ENCODE measurements at regions not wholly inside any gene's neighbourhood (a gene's known extent, or its start where the extent isn't known, plus 50 kb on each side); places are given as distances from the start of the nearest gene placed in this dataset.
"Not testable (repeated sequence)": the region's sequence is repeated elsewhere in the genome, so short reads cannot be mapped to it uniquely, and the experiment has no call there.

DNA sequence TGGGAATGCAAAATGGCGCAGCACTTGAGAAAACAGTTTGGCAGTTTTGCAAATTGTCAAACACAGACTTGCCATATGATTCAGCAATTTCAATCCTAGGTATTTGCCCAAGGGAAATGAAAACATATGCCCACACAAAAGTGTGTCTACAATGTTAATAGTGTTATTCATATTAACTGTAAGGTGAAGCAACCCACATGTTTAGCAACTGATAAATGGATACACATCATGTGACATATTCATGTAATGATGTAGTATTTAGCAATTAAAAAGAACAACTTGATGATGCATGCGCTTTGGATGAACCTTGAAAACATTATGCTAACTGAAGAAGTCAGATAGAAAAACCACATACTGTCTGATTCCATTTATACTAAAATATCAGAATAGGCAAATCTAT lies 539.0 kb upstream of the PPP2R3A start:
- H3K4me2 ChIP-seq (ENCODE audit: low read depth, low read length, poor library complexity, severe bottlenecking): no peak overlapping the region
- no peaks in the 10 kb centered on the region for H3K4me1 ChIP-seq (ENCODE audit: insufficient read depth, low read length, poor library complexity, severe bottlenecking)
- H3K9ac ChIP-seq (ENCODE audit: low read depth, low read length, poor library complexity, severe bottlenecking): no peak overlapping the region
- TF ChIP-seq EZH2phosphoT487 (IDR thresholded peaks at IDR 0.05; ENCODE audit: borderline replicate concordance): no peak
- TF ChIP-seq CTCF (conservative IDR thresholded peaks at IDR 0.05; ENCODE audit: low read length): no peak
- no peaks in the 10 kb centered on the region for H3F3A ChIP-seq (ENCODE audit: low read depth)
- no peak overlapping the region for H2AFZ ChIP-seq (ENCODE audit: low read length)
- H3K79me2 ChIP-seq (ENCODE audit: insufficient read depth, low read length): no peaks in the 10 kb centered on the region
- H3K9me3 ChIP-seq (ENCODE audit: insufficient read depth, low read depth, low read length): no peaks in the 10 kb centered on the region; the same call in 1 of the 2 replicates
- H3K36me3 ChIP-seq (ENCODE audit: insufficient read depth, low read length): no peaks in the 10 kb centered on the region
- H3K4me3 ChIP-seq (ENCODE audit: low read length, poor library complexity, severe bottlenecking): no peak overlapping the region
- H3K9me2 ChIP-seq (replicated peaks; ENCODE audit: low read depth, low read length): no peaks in the 10 kb centered on the region
- H3K27me3 ChIP-seq (ENCODE audit: insufficient read depth, low read length, poor library complexity, severe bottlenecking): no peaks in the 10 kb centered on the region
- no peaks in the 10 kb centered on the region for H4K20me1 ChIP-seq (ENCODE audit: insufficient read depth, low read length, poor library complexity, severe bottlenecking)

DNA sequence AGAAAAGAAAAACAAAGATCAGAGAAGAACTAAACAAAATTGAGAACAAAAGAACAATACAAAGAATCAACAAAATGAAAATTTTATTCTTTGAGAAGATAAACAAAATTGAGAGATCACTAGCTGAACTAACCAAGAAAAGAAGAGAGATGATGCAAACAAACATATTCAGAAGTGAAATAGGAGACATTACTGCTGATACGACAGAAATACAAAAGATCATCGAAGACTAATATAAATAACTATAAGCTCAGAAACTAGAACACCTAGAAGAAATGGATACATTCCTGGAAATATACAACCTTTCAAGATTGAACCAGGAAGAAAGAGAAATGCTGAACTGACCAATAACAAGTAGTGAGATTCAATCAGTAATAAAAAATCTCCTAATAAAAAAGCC lies 533.1 kb upstream of the PPP2R3A start:
- no peak overlapping the region for H3K4me3 ChIP-seq (ENCODE audit: low read length, poor library complexity, severe bottlenecking)
- no peak for TF ChIP-seq CTCF (conservative IDR thresholded peaks at IDR 0.05; ENCODE audit: low read length)
- no peak for TF ChIP-seq EZH2phosphoT487 (IDR thresholded peaks at IDR 0.05; ENCODE audit: borderline replicate concordance)
- H3K9ac ChIP-seq (ENCODE audit: low read depth, low read length, poor library complexity, severe bottlenecking): no peak overlapping the region
- H3K79me2 ChIP-seq (ENCODE audit: insufficient read depth, low read length): no peaks in the 10 kb centered on the region
- no peaks in the 10 kb centered on the region for H3K9me2 ChIP-seq (replicated peaks; ENCODE audit: low read depth, low read length)
- H3K4me2 ChIP-seq (ENCODE audit: low read depth, low read length, poor library complexity, severe bottlenecking): no peak overlapping the region
- no peaks in the 10 kb centered on the region for H4K20me1 ChIP-seq (ENCODE audit: insufficient read depth, low read length, poor library complexity, severe bottlenecking)
- no peaks in the 10 kb centered on the region; the same call in 1 of the 2 replicates for H3K9me3 ChIP-seq (ENCODE audit: insufficient read depth, low read depth, low read length)
- no peak overlapping the region for H2AFZ ChIP-seq (ENCODE audit: low read length)
- H3K4me1 ChIP-seq (ENCODE audit: insufficient read depth, low read length, poor library complexity, severe bottlenecking): no peaks in the 10 kb centered on the region
- no peaks in the 10 kb centered on the region for H3K36me3 ChIP-seq (ENCODE audit: insufficient read depth, low read length)
- no peaks in the 10 kb centered on the region for H3F3A ChIP-seq (ENCODE audit: low read depth)
- no peaks in the 10 kb centered on the region for H3K27me3 ChIP-seq (ENCODE audit: insufficient read depth, low read length, poor library complexity, severe bottlenecking)

DNA sequence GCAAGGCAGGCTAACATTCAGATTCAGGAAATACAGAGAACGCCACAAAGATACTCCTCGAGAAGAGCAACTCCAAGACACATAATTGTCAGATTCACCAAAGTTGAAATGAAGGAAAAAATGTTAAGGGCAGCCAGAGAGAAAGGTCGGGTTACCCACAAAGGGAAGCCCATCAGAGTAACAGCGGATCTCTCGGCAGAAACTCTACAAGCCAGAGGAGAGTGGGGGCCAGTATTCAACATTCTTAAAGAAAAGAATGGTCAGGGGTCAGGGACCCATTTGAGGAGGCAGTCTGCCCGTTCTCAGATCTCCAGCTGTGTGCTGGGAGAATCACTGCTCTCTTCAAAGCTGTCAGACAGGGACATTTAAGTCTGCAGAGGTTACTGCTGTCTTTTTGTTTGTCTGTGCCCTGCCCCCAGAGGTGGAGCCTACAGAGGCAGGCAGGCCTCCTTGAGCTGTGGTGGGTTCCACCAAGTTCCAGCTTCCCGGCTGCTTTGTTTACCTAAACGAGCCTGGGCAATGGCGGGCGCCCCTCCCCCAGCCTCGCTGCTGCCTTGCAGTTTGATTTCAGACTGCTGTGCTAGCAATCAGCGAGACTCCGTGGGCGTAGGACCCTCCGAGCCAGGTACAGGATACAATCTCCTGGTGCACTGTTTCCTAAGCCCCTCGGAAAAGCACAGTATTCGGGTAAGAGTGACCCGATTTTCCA lies 526.5 kb upstream of the PPP2R3A start:
- H3K4me3 ChIP-seq (ENCODE audit: low read length, poor library complexity, severe bottlenecking); H3K4me2 ChIP-seq (ENCODE audit: low read depth, low read length, poor library complexity, severe bottlenecking); H3K4me1 ChIP-seq (ENCODE audit: insufficient read depth, low read length, poor library complexity, severe bottlenecking); H3K27me3 ChIP-seq (ENCODE audit: insufficient read depth, low read length, poor library complexity, severe bottlenecking); H4K20me1 ChIP-seq (ENCODE audit: insufficient read depth, low read length, poor library complexity, severe bottlenecking); H3K9me2 ChIP-seq (replicated peaks; ENCODE audit: low read depth, low read length); H3K79me2 ChIP-seq (ENCODE audit: insufficient read depth, low read length); H2AFZ ChIP-seq (ENCODE audit: low read length); H3F3A ChIP-seq (ENCODE audit: low read depth); H3K36me3 ChIP-seq (ENCODE audit: insufficient read depth, low read length); H3K9me3 ChIP-seq (ENCODE audit: insufficient read depth, low read depth, low read length); H3K9ac ChIP-seq (ENCODE audit: low read depth, low read length, poor library complexity, severe bottlenecking): not testable (repeated sequence)

GRCh38 chr3:135439632-135440031 lies 525.9 kb upstream of the PPP2R3A start:
- H3K4me2 ChIP-seq (ENCODE audit: low read depth, low read length, poor library complexity, severe bottlenecking); H3F3A ChIP-seq (ENCODE audit: low read depth); H3K9me2 ChIP-seq (replicated peaks; ENCODE audit: low read depth, low read length); H3K4me3 ChIP-seq (ENCODE audit: low read length, poor library complexity, severe bottlenecking); H2AFZ ChIP-seq (ENCODE audit: low read length); H3K9me3 ChIP-seq (ENCODE audit: insufficient read depth, low read depth, low read length); H3K4me1 ChIP-seq (ENCODE audit: insufficient read depth, low read length, poor library complexity, severe bottlenecking); H3K79me2 ChIP-seq (ENCODE audit: insufficient read depth, low read length); H4K20me1 ChIP-seq (ENCODE audit: insufficient read depth, low read length, poor library complexity, severe bottlenecking); H3K36me3 ChIP-seq (ENCODE audit: insufficient read depth, low read length); H3K27me3 ChIP-seq (ENCODE audit: insufficient read depth, low read length, poor library complexity, severe bottlenecking); H3K9ac ChIP-seq (ENCODE audit: low read depth, low read length, poor library complexity, severe bottlenecking): not testable (repeated sequence)

Measured in Loucy (cell line).